T-helper 2 cell treated with Interferon-gamma antibody and Interleukin-4, amounts not matched to agents 5 μg/mL and 100 μg/mL, for 36 hours (primary cell): ENCODE measurements at regions not wholly inside any gene's neighbourhood (a gene's known extent, or its start where the extent isn't known, plus 50 kb on each side); places are given as distances from the start of the nearest gene placed in this dataset.

Source experiments
- DNase-seq: peaks from one replicate; pipeline ENCODE4 v3.0.0; 2021; ENCODE audit warnings: low spot score
- H3K27ac Mint-ChIP-seq: one replicate; pipeline ENCODE4 v1.8.0; 2021; ENCODE audit warnings: mild to moderate bottlenecking, mixed read lengths
- H3K27me3 Mint-ChIP-seq: one replicate; pipeline ENCODE4 v1.8.0; 2021; ENCODE audit warnings: low read depth, mixed read lengths
- H3K36me3 Mint-ChIP-seq: one replicate; pipeline ENCODE4 v1.8.0; 2021; ENCODE audit warnings: low read depth, mixed read lengths
- H3K4me1 Mint-ChIP-seq: one replicate; pipeline ENCODE4 v1.8.0; 2021; ENCODE audit warnings: low read depth, mixed read lengths
- H3K4me3 Mint-ChIP-seq: one replicate; pipeline ENCODE4 v1.8.0; 2022; ENCODE audit warnings: mild to moderate bottlenecking, moderate library complexity, mixed read lengths
- H3K9me3 Mint-ChIP-seq: one replicate; pipeline ENCODE4 v1.8.0; 2021; ENCODE audit warnings: mixed read lengths

DNA sequence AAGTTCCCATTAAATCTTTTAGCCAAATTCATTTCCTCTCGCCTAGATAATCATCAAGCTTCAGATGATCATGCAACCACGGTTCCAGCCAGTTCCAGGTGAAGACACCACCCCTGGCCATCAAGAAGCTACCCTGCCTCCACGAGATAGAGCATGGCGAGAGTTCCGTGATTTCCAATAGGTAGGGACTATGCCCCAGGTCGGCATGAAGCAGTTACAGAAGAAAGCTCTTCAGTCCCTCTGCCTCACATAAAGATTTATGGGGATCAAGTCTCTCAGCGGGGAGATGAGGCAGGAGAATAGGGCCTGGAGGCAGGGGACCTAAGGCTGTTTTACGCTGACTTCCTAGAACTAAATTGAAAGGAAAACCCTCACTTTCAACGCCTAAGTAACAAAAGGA lies 183.9 kb downstream of the OR13H1 start:
- H3K36me3 Mint-ChIP-seq: peaks cover 12% of the 10 kb centered on the region
- no peak overlapping the region for H3K27ac Mint-ChIP-seq
- H3K9me3 Mint-ChIP-seq: peaks cover 10% of the 10 kb centered on the region
- no peak for DNase-seq
- H3K27me3 Mint-ChIP-seq: no peaks in the 10 kb centered on the region
- H3K4me3 Mint-ChIP-seq: no peak overlapping the region
- H3K4me1 Mint-ChIP-seq: no peaks in the 10 kb centered on the region

DNA sequence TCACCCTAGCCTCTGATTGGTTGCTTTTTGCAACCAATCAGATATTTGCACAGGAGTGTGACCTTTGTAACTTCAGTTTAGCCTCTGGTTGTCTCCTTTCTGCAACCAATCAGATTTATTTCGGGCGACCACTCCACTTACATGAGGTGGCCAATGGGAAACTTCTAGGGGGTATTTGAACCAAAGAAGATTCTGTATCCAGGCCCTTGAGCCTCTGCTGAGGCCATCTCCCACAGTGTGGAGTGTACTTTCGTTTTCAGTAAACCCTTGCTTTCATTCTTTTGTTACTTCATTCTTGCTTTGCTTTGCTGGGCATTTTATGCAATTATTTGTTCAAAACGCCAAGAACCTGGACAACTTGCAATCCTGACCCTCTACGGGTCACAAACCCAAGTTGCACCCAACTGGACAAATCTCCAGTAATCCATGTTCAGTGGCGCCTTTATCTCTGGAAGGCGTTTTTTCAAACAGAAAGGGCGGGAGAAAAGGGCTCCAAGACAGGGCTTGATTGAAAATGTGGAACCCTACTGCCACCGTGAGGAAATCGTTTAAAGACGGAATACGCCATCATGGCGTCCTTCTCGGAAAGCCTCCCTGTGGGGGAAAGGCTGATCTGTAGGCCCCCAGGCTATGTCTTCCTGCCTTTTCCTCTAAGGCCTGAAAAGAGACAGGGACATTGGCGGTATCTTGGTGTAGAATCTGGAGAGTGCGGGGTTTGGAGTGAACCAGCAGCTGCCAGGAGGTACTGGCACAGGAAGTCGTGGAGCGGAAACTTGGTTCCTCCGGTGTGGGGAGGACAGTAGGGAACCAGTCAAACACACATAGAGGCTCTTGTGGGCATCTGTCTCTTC lies 184.6 kb downstream of the OR13H1 start:
- Mint-ChIP-seq H3K27me3 (no peaks in the 10 kb centered on the region), H3K4me3 (no peak overlapping the region), H3K9me3 (peaks cover 10% of the 10 kb centered on the region), H3K36me3 (peaks cover 14% of the 10 kb centered on the region), H3K27ac (no peak overlapping the region), H3K4me1 (no peaks in the 10 kb centered on the region)
- DNase-seq: no peak

- Mint-ChIP-seq H3K27me3 (no peaks in the 10 kb centered on the region), H3K4me1 (no peaks in the 10 kb centered on the region), H3K36me3 (peaks cover 21% of the 10 kb centered on the region), H3K27ac (no peak overlapping the region), H3K4me3 (no peak overlapping the region), H3K9me3 (peaks cover 10% of the 10 kb centered on the region)
- DNase-seq: no peak
These were observed 185.4 kb downstream of the OR13H1 start for GRCh38 chrX:131729295-131729694.

GRCh38 chrX:131734621-131735020 lies 190.7 kb downstream of the OR13H1 start:
- DNase-seq: no peak
- Mint-ChIP-seq H3K36me3 (peaks cover 22% of the 10 kb centered on the region), H3K4me1 (no peaks in the 10 kb centered on the region), H3K27ac (no peak overlapping the region), H3K9me3 (peaks cover 1% of the 10 kb centered on the region), H3K27me3 (no peaks in the 10 kb centered on the region), H3K4me3 (no peak overlapping the region)

- DNase-seq: no peak
- peaks cover 26% of the 10 kb centered on the region for H3K36me3 Mint-ChIP-seq
- H3K9me3 Mint-ChIP-seq: peaks cover 6% of the 10 kb centered on the region
- H3K4me3 Mint-ChIP-seq: no peak overlapping the region
- H3K27ac Mint-ChIP-seq: no peak overlapping the region
- no peaks in the 10 kb centered on the region for H3K4me1 Mint-ChIP-seq
- no peaks in the 10 kb centered on the region for H3K27me3 Mint-ChIP-seq
These were observed 191.3 kb downstream of the OR13H1 start for GRCh38 chrX:131735127-131735526.

DNA sequence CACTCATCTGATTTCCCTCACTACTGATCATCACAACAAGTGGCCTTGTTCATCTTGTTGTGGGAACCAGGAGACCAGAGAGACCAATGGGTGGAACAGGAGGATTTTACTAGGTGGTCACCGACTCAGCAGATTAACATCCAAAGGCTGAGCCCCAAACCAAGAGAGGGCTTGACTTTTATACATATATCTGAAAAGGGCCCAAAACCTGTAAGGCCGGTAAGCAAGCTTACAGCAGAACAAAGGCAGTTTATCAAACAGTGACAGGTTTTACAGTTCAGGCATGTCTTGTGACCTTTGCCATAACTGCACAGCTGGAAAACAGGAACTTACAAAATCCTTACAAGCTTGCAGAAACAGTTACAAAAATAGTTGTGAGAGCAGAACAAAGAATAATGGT lies 195.9 kb downstream of the OR13H1 start:
- H3K36me3 Mint-ChIP-seq: peaks cover 34% of the 10 kb centered on the region
- H3K4me3 Mint-ChIP-seq: no peak overlapping the region
- H3K4me1 Mint-ChIP-seq: no peaks in the 10 kb centered on the region
- H3K27ac Mint-ChIP-seq: no peak overlapping the region
- H3K27me3 Mint-ChIP-seq: no peaks in the 10 kb centered on the region
- peaks cover 10% of the 10 kb centered on the region for H3K9me3 Mint-ChIP-seq
- DNase-seq: no peak

DNA sequence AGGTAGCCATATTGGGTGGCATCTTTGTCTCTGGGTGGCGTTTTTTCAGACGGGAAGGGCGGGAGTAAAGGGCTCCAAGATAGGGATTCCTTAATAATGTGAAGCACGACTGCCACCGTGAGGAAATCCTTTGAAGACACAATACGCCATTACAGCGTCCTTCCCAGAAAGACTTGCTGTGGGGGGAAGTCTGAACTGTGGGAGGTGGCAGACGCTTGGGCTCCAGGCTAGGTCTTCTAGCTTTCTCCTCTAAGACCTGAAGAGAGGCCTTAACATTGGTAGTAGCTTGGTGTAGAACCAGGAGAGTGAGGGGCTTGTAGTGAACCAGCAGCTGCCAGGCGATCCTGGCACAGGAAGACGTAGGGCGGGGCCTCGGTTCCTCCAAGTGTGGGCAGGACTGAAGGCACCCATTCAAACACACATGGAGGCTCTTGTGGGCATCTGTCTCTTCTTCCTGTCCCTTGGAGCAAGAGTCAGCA lies 197.3 kb downstream of the OR13H1 start:
- H3K36me3 Mint-ChIP-seq: peaks cover 30% of the 10 kb centered on the region
- DNase-seq: no peak
- peaks cover 10% of the 10 kb centered on the region for H3K9me3 Mint-ChIP-seq
- H3K4me3 Mint-ChIP-seq: no peak overlapping the region
- no peaks in the 10 kb centered on the region for H3K27me3 Mint-ChIP-seq
- no peaks in the 10 kb centered on the region for H3K4me1 Mint-ChIP-seq
- H3K27ac Mint-ChIP-seq: no peak overlapping the region

- H3K27me3 Mint-ChIP-seq: no peaks in the 10 kb centered on the region
- H3K4me3 Mint-ChIP-seq: no peak overlapping the region
- H3K4me1 Mint-ChIP-seq: no peaks in the 10 kb centered on the region
- H3K27ac Mint-ChIP-seq: no peak overlapping the region
- DNase-seq: no peak
- H3K36me3 Mint-ChIP-seq: peaks cover 35% of the 10 kb centered on the region
- no peaks in the 10 kb centered on the region for H3K9me3 Mint-ChIP-seq
These were observed 202.1 kb downstream of the OR13H1 start for GRCh38 chrX:131745942-131746489.

GRCh38 chrX:131746491-131746968 lies 202.7 kb downstream of the OR13H1 start:
- Mint-ChIP-seq H3K4me3 (no peak overlapping the region), H3K36me3 (peaks cover 30% of the 10 kb centered on the region)

DNA sequence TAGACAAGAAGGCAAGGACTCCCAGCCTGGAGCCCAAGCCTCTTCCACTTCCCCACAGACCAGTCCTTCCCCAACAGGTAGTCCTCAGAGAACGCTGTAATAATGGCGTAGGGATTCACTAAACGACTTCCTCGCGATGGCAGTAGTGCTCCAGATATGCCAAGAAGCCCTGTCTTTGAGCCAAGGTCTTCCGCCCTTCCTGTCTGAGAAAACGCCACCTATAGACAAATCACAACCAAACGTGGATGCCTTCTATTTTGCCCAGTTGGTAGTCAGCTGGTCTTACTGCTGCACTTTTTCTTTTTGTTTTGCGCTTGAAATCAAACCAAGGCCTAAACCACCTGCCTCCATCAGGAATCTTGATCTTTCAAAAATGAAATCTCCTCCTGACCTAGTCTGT lies 203.3 kb downstream of the OR13H1 start:
- no peaks in the 10 kb centered on the region for H3K9me3 Mint-ChIP-seq
- H3K36me3 Mint-ChIP-seq: peaks cover 30% of the 10 kb centered on the region
- H3K27ac Mint-ChIP-seq: no peak overlapping the region
- no peaks in the 10 kb centered on the region for H3K27me3 Mint-ChIP-seq
- no peak overlapping the region for H3K4me3 Mint-ChIP-seq
- H3K4me1 Mint-ChIP-seq: no peaks in the 10 kb centered on the region
- DNase-seq: no peak

More at GRCh38 chrX:131746491-131746968, 202.7 kb downstream of the OR13H1 start:
- Mint-ChIP-seq H3K4me1 (no peaks in the 10 kb centered on the region), H3K9me3 (no peaks in the 10 kb centered on the region), H3K27ac (no peak overlapping the region), H3K27me3 (no peaks in the 10 kb centered on the region)
- no peak for DNase-seq

- Mint-ChIP-seq H3K9me3 (no peaks in the 10 kb centered on the region), H3K27ac (no peak overlapping the region), H3K27me3 (no peaks in the 10 kb centered on the region), H3K4me1 (no peaks in the 10 kb centered on the region), H3K4me3 (no peak overlapping the region), H3K36me3 (peaks cover 18% of the 10 kb centered on the region)
- DNase-seq: no peak
These were observed 208.8 kb downstream of the OR13H1 start for GRCh38 chrX:131752493-131753198.

- H3K27ac Mint-ChIP-seq: no peak overlapping the region
- H3K27me3 Mint-ChIP-seq: no peaks in the 10 kb centered on the region
- DNase-seq: no peak
- H3K4me3 Mint-ChIP-seq: no peak overlapping the region
- peaks cover 17% of the 10 kb centered on the region for H3K36me3 Mint-ChIP-seq
- no peaks in the 10 kb centered on the region for H3K4me1 Mint-ChIP-seq
- H3K9me3 Mint-ChIP-seq: no peaks in the 10 kb centered on the region
These were observed 218.9 kb downstream of the OR13H1 start for GRCh38 chrX:131762802-131763234.

DNA sequence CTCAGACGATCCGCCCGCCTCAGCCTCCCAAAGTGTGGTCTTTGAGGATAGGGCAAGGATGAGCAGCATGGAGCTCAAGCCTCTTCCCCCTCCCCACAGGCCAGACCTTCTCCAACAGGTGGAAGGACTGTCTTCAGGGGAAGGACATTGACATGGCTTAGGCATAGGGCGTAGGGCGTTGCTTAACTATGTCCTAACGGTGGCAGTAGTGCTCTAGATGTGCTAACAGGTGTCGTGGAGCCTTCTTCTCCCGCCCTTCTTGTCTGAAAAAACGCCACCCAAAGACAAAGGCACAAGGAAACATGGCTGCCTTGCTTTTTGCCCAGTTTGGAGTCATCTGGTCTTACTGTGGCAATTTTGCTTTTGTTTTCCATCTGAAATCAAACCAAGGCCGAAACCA lies 219.8 kb downstream of the OR13H1 start:
- no peak for DNase-seq
- no peaks in the 10 kb centered on the region for H3K4me1 Mint-ChIP-seq
- no peaks in the 10 kb centered on the region for H3K9me3 Mint-ChIP-seq
- H3K4me3 Mint-ChIP-seq: no peak overlapping the region
- no peak overlapping the region for H3K27ac Mint-ChIP-seq
- H3K36me3 Mint-ChIP-seq: peaks cover 25% of the 10 kb centered on the region
- no peaks in the 10 kb centered on the region for H3K27me3 Mint-ChIP-seq

GRCh38 chrX:131764216-131764615 lies 220.3 kb downstream of the OR13H1 start:
- Mint-ChIP-seq H3K9me3 (no peaks in the 10 kb centered on the region), H3K4me3 (no peak overlapping the region), H3K27ac (no peak overlapping the region), H3K36me3 (peaks cover 25% of the 10 kb centered on the region), H3K27me3 (no peaks in the 10 kb centered on the region), H3K4me1 (no peaks in the 10 kb centered on the region)
- DNase-seq: no peak
